IPS DF 4.7 (cell line): ENCODE measurements at regions not wholly inside any gene's neighbourhood (a gene's known extent, or its start where the extent isn't known, plus 50 kb on each side); places are given as distances from the start of the nearest gene placed in this dataset.
"Not testable (repeated sequence)": the region's sequence is repeated elsewhere in the genome, so short reads cannot be mapped to it uniquely, and the experiment has no call there.

ENCODE experiments used
- DNase-seq: peaks from one replicate; pipeline ENCODE4 v3.0.0-alpha.2; 2013; ENCODE audit warnings: low spot score; ENCODE audit errors: extremely low read depth

DNA sequence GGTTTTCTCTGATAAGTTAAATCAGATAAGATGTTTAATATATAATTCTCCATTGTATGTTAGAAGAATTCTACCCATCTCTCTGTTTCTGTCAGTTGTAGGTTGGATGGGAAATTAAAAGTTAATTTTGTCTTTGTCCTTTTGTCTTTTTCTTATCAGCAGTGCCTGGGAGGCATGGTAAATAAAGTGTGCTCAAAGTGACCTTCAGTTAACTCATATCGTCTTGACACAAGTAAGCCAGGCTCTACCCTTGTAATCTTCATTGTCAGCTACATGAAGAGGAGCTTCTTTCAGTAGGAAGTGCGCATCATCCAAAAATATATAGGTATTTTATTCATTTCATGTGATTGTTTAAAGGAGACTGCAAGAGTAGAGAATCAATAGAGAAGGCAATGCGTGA lies 138.9 kb upstream of the NRIP1 start:
- DNase-seq = no peak

GRCh38 chr21:15204140-15204969 lies 139.6 kb upstream of the NRIP1 start:
- DNase-seq = no peak

DNA sequence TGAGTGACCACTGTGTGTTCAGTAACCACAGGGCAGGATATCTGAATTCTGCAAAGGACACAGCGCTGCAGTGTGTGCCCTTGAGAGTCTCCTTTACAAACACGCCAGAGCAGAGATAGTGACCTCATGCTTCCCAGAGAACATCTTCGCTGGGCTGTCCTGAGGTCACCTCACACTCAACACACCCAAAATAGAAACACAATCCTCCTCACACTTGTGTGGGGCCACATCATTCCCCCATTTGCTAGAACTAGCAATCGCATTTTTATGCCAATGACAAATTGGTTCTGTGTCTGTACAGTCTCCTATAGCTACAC lies 140.1 kb upstream of the NRIP1 start:
- DNase-seq = no peak

GRCh38 chr21:15206514-15206913 lies 141.7 kb upstream of the NRIP1 start:
- DNase-seq = no peak

- DNase-seq = no peak
Measured at GRCh38 chr21:15207231-15207630, 142.4 kb upstream of the NRIP1 start.

DNA sequence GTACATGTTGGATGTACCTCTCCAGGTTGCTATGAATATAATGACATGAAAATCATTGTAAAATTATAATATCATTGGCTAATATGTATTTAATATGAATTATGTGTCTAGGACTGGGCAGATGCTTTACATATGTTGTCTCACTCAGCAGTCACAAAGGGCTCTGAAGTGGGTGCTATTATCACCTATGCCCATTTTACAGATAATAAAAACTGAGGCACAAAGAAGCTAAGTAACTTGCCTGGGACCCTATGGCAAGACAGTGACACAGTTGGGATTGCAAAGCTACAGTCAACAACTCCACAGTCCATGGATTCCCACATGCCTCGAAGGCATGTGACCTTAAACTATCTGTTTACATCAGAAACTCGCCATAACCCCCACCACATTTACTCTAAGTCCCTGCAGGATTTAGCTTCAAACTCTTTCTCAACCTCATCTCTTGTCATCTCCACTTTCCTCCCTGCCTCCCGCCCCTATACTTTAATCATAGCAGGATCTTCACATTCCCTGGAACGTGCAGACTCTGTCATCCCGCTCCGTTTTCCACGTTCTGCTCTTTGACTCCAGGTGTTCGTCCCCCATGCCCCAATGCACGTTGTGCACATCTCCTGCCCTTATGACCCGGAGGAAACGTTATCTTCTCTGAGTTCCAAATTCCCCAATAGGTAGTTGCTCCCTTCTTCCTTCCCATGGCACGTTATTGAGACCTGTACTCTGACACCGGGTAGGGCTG lies 143.0 kb upstream of the NRIP1 start:
- DNase-seq = no peak

GRCh38 chr21:15208786-15209185 lies 144.0 kb upstream of the NRIP1 start:
- DNase-seq = no peak

DNA sequence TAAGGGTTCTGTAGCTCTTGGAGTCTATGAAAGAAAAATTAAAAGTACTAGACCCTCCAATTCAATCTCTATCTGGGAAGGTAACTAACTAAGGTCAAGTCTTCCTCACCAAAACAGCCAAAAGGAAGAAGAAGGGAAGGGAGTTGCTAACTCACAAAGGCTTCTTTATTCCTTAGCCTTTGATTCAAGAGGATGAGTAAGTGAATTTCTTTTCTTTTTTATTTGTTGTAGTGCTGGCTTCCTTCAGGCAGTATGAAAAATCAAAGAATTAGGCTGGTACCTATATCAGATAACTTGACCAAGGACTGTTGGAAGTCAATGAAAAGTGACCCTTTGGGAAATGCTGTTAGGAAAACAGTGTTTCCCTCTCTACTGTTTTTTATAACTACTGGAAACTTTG lies 144.4 kb upstream of the NRIP1 start:
- DNase-seq = no peak

DNA sequence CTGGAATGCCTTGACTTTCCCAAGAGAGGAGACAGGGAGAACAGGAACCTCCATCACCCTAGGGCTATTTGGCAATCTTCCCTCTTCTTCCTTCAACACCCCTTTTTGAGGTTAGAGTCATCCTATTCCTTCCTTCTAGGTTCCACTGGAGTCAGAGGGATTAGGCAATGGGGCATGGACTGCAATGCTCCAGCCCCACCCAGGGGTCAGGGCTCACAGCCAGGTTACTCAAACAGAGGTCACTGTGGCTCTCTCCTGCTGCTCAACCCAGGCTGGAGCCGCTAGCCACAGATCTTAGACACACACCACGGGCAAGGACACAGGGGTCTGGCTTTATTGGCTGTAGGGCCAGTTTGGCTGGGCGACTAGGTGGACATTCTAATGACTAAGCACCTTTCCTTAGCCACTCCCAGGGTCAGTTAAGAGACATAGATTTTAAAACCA lies 145.5 kb upstream of the NRIP1 start:
- DNase-seq = no peak

- DNase-seq = no peak
Measured at GRCh38 chr21:15211491-15212133, 146.8 kb upstream of the NRIP1 start.

- DNase-seq = no peak
Measured at GRCh38 chr21:15212206-15212605, 147.4 kb upstream of the NRIP1 start.

DNA sequence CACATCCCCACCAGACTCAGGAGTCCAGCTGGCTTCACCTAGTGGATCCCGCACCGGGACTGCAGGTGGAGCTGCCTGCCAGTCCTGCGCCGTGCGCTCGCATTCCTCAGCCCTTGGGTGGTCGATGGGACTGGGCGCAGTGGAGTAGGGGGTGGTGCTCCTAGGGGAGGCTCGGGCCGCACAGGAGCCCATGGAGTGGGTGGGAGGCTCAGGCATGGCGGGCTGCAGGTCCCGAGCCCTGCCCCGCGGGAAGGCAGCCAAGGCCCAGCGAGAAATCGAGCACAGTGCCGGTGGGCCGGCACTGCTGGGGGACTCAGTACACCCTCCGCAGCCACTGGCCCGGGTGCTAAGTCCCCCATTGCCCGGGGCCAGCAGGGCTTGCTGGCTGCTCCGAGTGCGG lies 153.7 kb upstream of the NRIP1 start:
- not testable (repeated sequence) for DNase-seq

DNA sequence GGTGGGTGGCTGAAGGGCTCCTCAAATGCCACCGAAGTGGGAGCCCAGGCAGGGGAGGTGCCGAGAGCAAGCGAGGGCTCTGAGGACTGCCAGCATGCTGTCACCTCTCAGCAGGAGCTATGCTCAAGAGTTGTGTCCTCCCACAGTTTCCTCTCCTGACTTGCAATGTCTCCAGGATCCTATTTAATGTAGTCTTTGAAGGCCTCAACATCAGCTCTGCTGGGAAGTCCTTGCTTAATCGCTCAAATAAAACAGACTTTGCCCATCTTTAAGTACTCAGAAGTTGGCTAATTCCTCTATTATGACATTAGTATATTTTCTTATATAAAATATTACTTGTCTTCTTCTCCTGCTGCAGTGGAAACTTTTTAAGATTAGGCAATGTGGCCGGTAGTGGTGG lies 154.2 kb upstream of the NRIP1 start:
- no peak for DNase-seq

DNA sequence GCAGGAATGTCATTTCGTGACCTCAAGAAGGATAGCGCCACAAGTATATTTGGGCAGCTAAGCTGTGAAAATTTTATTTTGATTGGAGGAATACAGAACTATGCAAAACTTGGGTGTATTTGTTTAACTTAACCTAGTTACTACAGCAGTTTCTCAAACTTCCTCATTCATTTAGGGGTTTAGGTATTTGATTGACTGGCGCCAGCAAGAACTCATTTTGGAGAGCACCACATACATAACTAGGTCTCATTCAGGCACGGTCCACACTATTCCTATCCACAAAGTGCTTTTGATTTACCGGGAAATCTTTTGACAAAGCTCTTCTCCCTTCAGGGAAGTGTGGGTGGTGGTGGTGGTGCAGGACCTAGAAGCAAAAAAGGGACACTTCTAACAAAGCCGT lies 155.1 kb upstream of the NRIP1 start:
- DNase-seq = no peak

- DNase-seq = peak; percentile 72
Measured at GRCh38 chr21:15221799-15222386, 157.1 kb upstream of the NRIP1 start.

DNA sequence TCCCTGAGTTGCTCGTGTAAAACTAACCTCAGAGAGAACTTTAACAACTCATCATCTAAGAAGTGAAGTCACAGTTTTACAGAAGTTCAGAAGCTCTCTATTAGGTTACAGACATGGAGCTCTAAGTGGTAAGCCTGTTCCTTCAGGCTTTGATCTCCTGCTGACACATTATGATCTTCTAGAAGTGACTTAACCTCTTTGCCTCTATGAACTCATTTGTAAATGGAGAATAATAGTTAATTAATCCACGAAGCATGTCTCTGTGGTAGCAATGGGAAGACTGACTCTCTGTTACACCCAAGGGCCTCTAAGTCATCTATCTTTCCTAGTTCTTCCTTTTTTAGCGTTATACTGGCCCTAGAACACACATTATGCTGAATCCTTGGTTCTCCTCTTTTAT lies 157.9 kb upstream of the NRIP1 start:
- DNase-seq = no peak

GRCh38 chr21:15224346-15225086 lies 159.7 kb upstream of the NRIP1 start:
- DNase-seq = no peak

GRCh38 chr21:15227919-15228318 lies 163.1 kb upstream of the NRIP1 start:
- DNase-seq = no peak

- no peak for DNase-seq
Measured at GRCh38 chr21:15229390-15229789, 164.6 kb upstream of the NRIP1 start.

DNA sequence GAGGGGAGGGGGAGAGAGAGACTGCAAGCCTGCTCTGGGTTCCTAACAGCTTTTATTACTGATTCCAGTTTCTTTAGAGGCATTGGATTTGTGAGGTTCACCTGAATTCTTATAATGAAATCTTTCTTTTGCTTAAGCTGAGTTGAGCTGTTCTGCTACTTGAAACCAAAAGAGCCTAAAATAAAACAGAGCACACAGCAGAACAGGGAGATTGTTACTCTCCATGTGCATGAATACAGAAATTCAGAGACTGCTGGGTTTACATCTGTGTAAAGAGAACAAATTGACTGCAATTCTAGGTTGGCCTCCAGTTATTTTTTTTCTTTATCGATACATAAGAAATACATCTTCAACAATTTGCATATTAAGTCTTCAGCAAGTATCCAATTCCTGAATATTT lies 168.8 kb upstream of the NRIP1 start:
- DNase-seq = no peak

DNA sequence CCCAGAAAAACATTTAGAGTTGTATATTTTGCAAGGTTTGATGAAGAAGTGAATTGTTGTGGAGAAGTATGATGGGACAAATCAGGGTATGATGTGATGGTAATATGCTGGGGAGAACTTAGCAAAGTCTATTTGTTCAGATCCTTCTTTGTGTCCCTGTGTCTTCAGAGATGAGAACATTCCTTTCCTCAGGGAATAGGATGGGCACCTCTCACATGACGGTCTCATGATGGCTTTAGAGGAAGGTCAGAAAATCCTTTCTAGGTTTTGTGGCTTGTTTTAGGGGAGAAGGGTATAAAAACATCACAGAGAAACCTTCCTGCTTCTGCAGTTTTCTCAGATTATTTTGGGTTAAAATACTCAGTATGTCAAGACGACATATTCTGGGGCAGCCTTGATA lies 171.3 kb upstream of the NRIP1 start:
- DNase-seq = no peak
